ENCODE measurements at regions not wholly inside any gene's neighbourhood (a gene's known extent, or its start where the extent isn't known, plus 50 kb on each side); places are given as distances from the start of the nearest gene placed in this dataset.

GRCh38 chr3:113092746-113093145 is 102.0 kb downstream of the GTPBP8 start (continued):
- no peak for TF ChIP-seq NANOG (IDR thresholded peaks at IDR 0.05; ENCODE audit: insufficient read depth, low read depth, low read length, poor library complexity, severe bottlenecking)
- TF ChIP-seq ATF2 (IDR thresholded peaks at IDR 0.05; ENCODE audit: low read length), result no peak
- TF ChIP-seq EZH2 (IDR thresholded peaks at IDR 0.05; ENCODE audit: low read depth, low read length, severe bottlenecking), result no peak
- TF ChIP-seq SIRT6 (IDR thresholded peaks at IDR 0.05; ENCODE audit: low read length), result no peak
- no peak for TF ChIP-seq ATF3 (IDR thresholded peaks at IDR 0.05; ENCODE audit: insufficient read depth, low read depth, low read length)
- no peak for TF ChIP-seq SP4 (IDR thresholded peaks at IDR 0.05; ENCODE audit: low read length)
- TF ChIP-seq RAD21 (IDR thresholded peaks at IDR 0.05 in 1 of 2, conservative IDR thresholded peaks at IDR 0.05 in 1 of 2; ENCODE audit: low read depth in 2 of 2, low read length in 2 of 2), result no peak
- no peak for TF ChIP-seq ASH2L (IDR thresholded peaks at IDR 0.05; ENCODE audit: low read length)
